ENCODE measurements at regions not wholly inside any gene's neighbourhood (a gene's known extent, or its start where the extent isn't known, plus 50 kb on each side); places are given as distances from the start of the nearest gene placed in this dataset.

GRCh38 chr10:130963052-130963393 lies 348.5 kb downstream of the TCERG1L start:
- Histone ChIP-seq H2AFZ (ENCODE audit: control insufficient read depth, low read length) (no peak overlapping the region), H3K79me2 (ENCODE audit: control insufficient read depth, insufficient read depth, low read length) (no peaks in the 10 kb centered on the region), H3K9me1 (ENCODE audit: control insufficient read depth, extremely low read depth, insufficient read depth, low read length) (no peaks in the 10 kb centered on the region), H3K4me2 (ENCODE audit: control insufficient read depth, extremely low read depth, insufficient read depth, low read depth, low read length) (no peak overlapping the region), H3K4me1 (ENCODE audit: control insufficient read depth, extremely low read depth, insufficient read depth, low read length) (no peaks in the 10 kb centered on the region), H3K27ac (ENCODE audit: control insufficient read depth, insufficient read depth, low read length) (no peak overlapping the region), H3K9ac (ENCODE audit: control insufficient read depth, extremely low read depth, insufficient read depth, low read length) (no peak overlapping the region), H3K36me3 (ENCODE audit: control insufficient read depth in 2 of 2, extremely low read depth in 1 of 2, insufficient read depth in 2 of 2, low read length in 2 of 2) (no peaks in the 10 kb centered on the region), H3K9me3 (ENCODE audit: control insufficient read depth, low read depth, low read length) (peaks cover 12% of the 10 kb centered on the region), H4K20me1 (ENCODE audit: control insufficient read depth, extremely low read depth, insufficient read depth, low read length) (no peaks in the 10 kb centered on the region), H3K4me3 (ENCODE audit: control insufficient read depth in 2 of 3, extremely low read depth in 1 of 3, insufficient read depth in 2 of 3, low read depth in 1 of 3, low read length in 3 of 3) (no peak overlapping the region), H3K27me3 (ENCODE audit: control insufficient read depth, extremely low read depth, insufficient read depth, low read length) (no peaks in the 10 kb centered on the region)
- dilution Hi-C loops (cut with MboI; ENCODE audit: extremely low pct_ligation_motif_present, low sequenced_read_pairs), result no loop called here
- FAIRE-seq (no peak), DNase-seq (ENCODE audit: low read depth, low spot score) (no peak)
- TF ChIP-seq CTCF (optimal IDR thresholded peaks at IDR 0.05 in 1 of 3, IDR thresholded peaks at IDR 0.05 in 1 of 3, conservative IDR thresholded peaks at IDR 0.05 in 1 of 3; ENCODE audit: extremely low read depth in 1 of 3, insufficient read depth in 2 of 3, low read length in 3 of 3), result no peak

- H3K4me2 ChIP-seq (ENCODE audit: control insufficient read depth, extremely low read depth, insufficient read depth, low read depth, low read length), result no peak overlapping the region
- no peaks in the 10 kb centered on the region for H4K20me1 ChIP-seq (ENCODE audit: control insufficient read depth, extremely low read depth, insufficient read depth, low read length)
- no peak overlapping the region for H3K9ac ChIP-seq (ENCODE audit: control insufficient read depth, extremely low read depth, insufficient read depth, low read length)
- peaks cover 10% of the 10 kb centered on the region for H3K9me3 ChIP-seq (ENCODE audit: control insufficient read depth, low read depth, low read length)
- H3K79me2 ChIP-seq (ENCODE audit: control insufficient read depth, insufficient read depth, low read length), result no peaks in the 10 kb centered on the region
- no peak overlapping the region for H3K4me3 ChIP-seq (ENCODE audit: control insufficient read depth in 2 of 3, extremely low read depth in 1 of 3, insufficient read depth in 2 of 3, low read depth in 1 of 3, low read length in 3 of 3)
- no peak for DNase-seq (ENCODE audit: low read depth, low spot score)
- no peak for FAIRE-seq
- H3K27me3 ChIP-seq (ENCODE audit: control insufficient read depth, extremely low read depth, insufficient read depth, low read length), result no peaks in the 10 kb centered on the region
- no peaks in the 10 kb centered on the region for H3K9me1 ChIP-seq (ENCODE audit: control insufficient read depth, extremely low read depth, insufficient read depth, low read length)
- no peaks in the 10 kb centered on the region for H3K4me1 ChIP-seq (ENCODE audit: control insufficient read depth, extremely low read depth, insufficient read depth, low read length)
- H3K27ac ChIP-seq (ENCODE audit: control insufficient read depth, insufficient read depth, low read length), result no peak overlapping the region
- dilution Hi-C loops (cut with MboI; ENCODE audit: extremely low pct_ligation_motif_present, low sequenced_read_pairs), result no loop called here
- no peak for TF ChIP-seq EZH2 (IDR thresholded peaks at IDR 0.05; ENCODE audit: low read length)
- no peak for TF ChIP-seq CTCF (optimal IDR thresholded peaks at IDR 0.05 in 1 of 3, IDR thresholded peaks at IDR 0.05 in 1 of 3, conservative IDR thresholded peaks at IDR 0.05 in 1 of 3; ENCODE audit: extremely low read depth in 1 of 3, insufficient read depth in 2 of 3, low read length in 3 of 3)
- no peaks in the 10 kb centered on the region for H3K36me3 ChIP-seq (ENCODE audit: control insufficient read depth in 2 of 2, extremely low read depth in 1 of 2, insufficient read depth in 2 of 2, low read length in 2 of 2)
- H2AFZ ChIP-seq (ENCODE audit: control insufficient read depth, low read length), result no peak overlapping the region
These were observed 347.6 kb downstream of the TCERG1L start for GRCh38 chr10:130963786-130964522.
